Esophagus squamous epithelium (tissue), 5 donors: ENCODE measurements at regions not wholly inside any gene's neighbourhood (a gene's known extent, or its start where the extent isn't known, plus 50 kb on each side); places are given as distances from the start of the nearest gene placed in this dataset.

ENCODE experiments used
- DNase-seq: peaks from one replicate; lab custom pipeline; 2025; lab: John Stamatoyannopoulos, UW
- H3K27ac ChIP-seq, 4 donors: fragments of 200-600 bp; sonication (generic); one replicate each; pipeline ENCODE4 v1.5.1; 2016 to 2019; ENCODE audit warnings: mild to moderate bottlenecking in 1 of 4
- H3K27me3 ChIP-seq, 4 donors: fragments of 200-600 bp; sonication (generic); 1 replicate in 3 of 4; 2 replicates in 1 of 4; pipeline versions ENCODE4 v1.5.1 to v1.6.0; 2017 to 2021; ENCODE audit warnings: antibody characterized with exemption in 1 of 4
- H3K36me3 ChIP-seq, 3 donors: fragments of 200-600 bp; sonication (generic); one replicate each; pipeline ENCODE4 v1.5.1; 2016 to 2019
- H3K4me1 ChIP-seq, 3 donors: fragments of 200-600 bp; sonication (generic); one replicate each; pipeline ENCODE4 v1.5.1; 2017 to 2019
- H3K4me3 ChIP-seq, 4 donors: fragments of 200-600 bp; sonication (generic); 1 replicate in 3 of 4; 2 replicates in 1 of 4; pipeline ENCODE4 v1.5.1; 2016 to 2019; ENCODE audit warnings: mild to moderate bottlenecking in 2 of 4, moderate library complexity in 1 of 4
- H3K9me3 ChIP-seq, 3 donors: fragments of 200-600 bp; sonication (generic); one replicate each; pipeline ENCODE4 v1.5.1; 2016 to 2019
- CTCF ChIP-seq, 6 experiments: fragments of 450-650 bp in 4 of 6; fragments of 200-600 bp in 2 of 6; sonication (generic) in 2 of 6; IDR thresholded peaks; one replicate each; pipeline ENCODE4 v1.5.1; 2016 to 2019; ENCODE audit warnings: antibody characterized with exemption in 6 of 6, mild to moderate bottlenecking in 4 of 6, moderate library complexity in 4 of 6
- POLR2A ChIP-seq, 4 donors: fragments of 450-650 bp; IDR thresholded peaks; one replicate each; pipeline ENCODE4 v1.6.1; 2017; ENCODE audit warnings: antibody characterized with exemption in 4 of 4, mild to moderate bottlenecking in 4 of 4, moderate library complexity in 3 of 4
- WGBS, 2 donors: methylation state at CpG; one replicate each; pipeline ENCODE4 v1.1.5; 2018; 5-methylcytosine and 5-hydroxymethylcytosine counted together
- intact Hi-C: fragments of 100-400 bp; cut with DNase I; formaldehyde crosslinking; loops from one replicate; pipeline ENCODE4 v1.15.0; 2022
- donor health status: DM: yes; HTN: yes; CAD: no.

GRCh38 chr1:235009561-235010306, 118.9 kb downstream of the TOMM20 start:
- H3K27me3 ChIP-seq = no peaks in the 10 kb centered on the region
- no peaks in the 10 kb centered on the region for H3K9me3 ChIP-seq
- H3K36me3 ChIP-seq = no peaks in the 10 kb centered on the region
- intact Hi-C loops = no loop called here
- DNase-seq = no peak
- no peak overlapping the region for H3K4me3 ChIP-seq
- whole genome bisulfite sequencing, 2 donors = 95 to 96% methylated on average over 13 of the region's 13 CpGs
- H3K27ac ChIP-seq = no peak overlapping the region
- peaks cover 0 to 26% (median 6%) of the 10 kb centered on the region in 3 donors for H3K4me1 ChIP-seq
- TF ChIP-seq CTCF (IDR thresholded peaks at IDR 0.05) (no peak), POLR2A (IDR thresholded peaks at IDR 0.05) (no peak)

- WGBS, 2 donors = 73 to 80% methylated on average over 5 of the region's 7 CpGs
Observed at GRCh38 chr1:235009074-235009473, 119.6 kb downstream of the TOMM20 start.

GRCh38 chr1:235008239-235008638, 120.4 kb downstream of the TOMM20 start:
- H3K27ac ChIP-seq = no peak overlapping the region
- intact Hi-C loops = no loop called here

More at GRCh38 chr1:235009074-235009473, 119.6 kb downstream of the TOMM20 start:
- no peaks in the 10 kb centered on the region for H3K27me3 ChIP-seq
- no peaks in the 10 kb centered on the region for H3K36me3 ChIP-seq
- no peaks in the 10 kb centered on the region for H3K9me3 ChIP-seq
- no peak overlapping the region for H3K27ac ChIP-seq
- intact Hi-C loops = no loop called here
- H3K4me3 ChIP-seq = no peak overlapping the region
- no peak for DNase-seq
- peaks cover 0 to 26% (median 6%) of the 10 kb centered on the region in 3 donors for H3K4me1 ChIP-seq
- TF ChIP-seq CTCF (IDR thresholded peaks at IDR 0.05) (no peak), POLR2A (IDR thresholded peaks at IDR 0.05) (no peak)

GRCh38 chr1:235006816-235007215, 121.8 kb downstream of the TOMM20 start:
- 39 to 47% methylated on average over 5 of the region's 5 CpGs for WGBS, 2 donors
- Histone ChIP-seq H3K36me3 (no peaks in the 10 kb centered on the region), H3K27me3 (no peaks in the 10 kb centered on the region), H3K4me3 (no peak overlapping the region), H3K27ac (no peak overlapping the region), H3K4me1 (peaks cover 0 to 14% (median 0%) of the 10 kb centered on the region in 3 donors), H3K9me3 (no peaks in the 10 kb centered on the region)
- TF ChIP-seq POLR2A (IDR thresholded peaks at IDR 0.05) = no peak
- no peak for TF ChIP-seq CTCF (IDR thresholded peaks at IDR 0.05)
- no peak for DNase-seq
- intact Hi-C loops = no loop called here

More at GRCh38 chr1:235008239-235008638, 120.4 kb downstream of the TOMM20 start:
- H3K36me3 ChIP-seq = no peaks in the 10 kb centered on the region
- peaks cover 0 to 26% (median 6%) of the 10 kb centered on the region in 3 donors for H3K4me1 ChIP-seq
- H3K27me3 ChIP-seq = no peaks in the 10 kb centered on the region
- no peak for TF ChIP-seq POLR2A (IDR thresholded peaks at IDR 0.05)
- TF ChIP-seq CTCF (IDR thresholded peaks at IDR 0.05) = no peak
- no peak for DNase-seq
- H3K4me3 ChIP-seq = no peak overlapping the region
- H3K9me3 ChIP-seq = no peaks in the 10 kb centered on the region

GRCh38 chr1:235006132-235006721, 122.4 kb downstream of the TOMM20 start:
- Histone ChIP-seq H3K27me3 (no peaks in the 10 kb centered on the region), H3K4me3 (no peak overlapping the region), H3K27ac (no peak overlapping the region), H3K9me3 (no peaks in the 10 kb centered on the region), H3K36me3 (no peaks in the 10 kb centered on the region), H3K4me1 (peaks cover 0 to 9% (median 0%) of the 10 kb centered on the region in 3 donors)
- 80 to 88% methylated on average over 1 of the region's 1 CpG for WGBS, 2 donors
- intact Hi-C loops = no loop called here
- DNase-seq = no peak
- TF ChIP-seq POLR2A (IDR thresholded peaks at IDR 0.05) = no peak
- TF ChIP-seq CTCF (IDR thresholded peaks at IDR 0.05) = no peak
